GM12875 (cell line): ENCODE measurements at regions not wholly inside any gene's neighbourhood (a gene's known extent, or its start where the extent isn't known, plus 50 kb on each side); places are given as distances from the start of the nearest gene placed in this dataset.

Source experiments
- H3K4me3 ChIP-seq: one replicate; pipeline ENCODE4 v1.5.1; 2011; ENCODE audit warnings: low read depth, low read length, control low read depth
- TF ChIP-seq, protein P1 (sequence below): IDR thresholded peaks from 2 replicates; pipeline ENCODE4 v1.5.1; 2011; ENCODE audit warnings: low read depth, mild to moderate bottlenecking, control low read depth, inconsistent platforms, low read length, moderate library complexity, borderline replicate concordance; ENCODE audit not compliant: insufficient read depth

DNA sequence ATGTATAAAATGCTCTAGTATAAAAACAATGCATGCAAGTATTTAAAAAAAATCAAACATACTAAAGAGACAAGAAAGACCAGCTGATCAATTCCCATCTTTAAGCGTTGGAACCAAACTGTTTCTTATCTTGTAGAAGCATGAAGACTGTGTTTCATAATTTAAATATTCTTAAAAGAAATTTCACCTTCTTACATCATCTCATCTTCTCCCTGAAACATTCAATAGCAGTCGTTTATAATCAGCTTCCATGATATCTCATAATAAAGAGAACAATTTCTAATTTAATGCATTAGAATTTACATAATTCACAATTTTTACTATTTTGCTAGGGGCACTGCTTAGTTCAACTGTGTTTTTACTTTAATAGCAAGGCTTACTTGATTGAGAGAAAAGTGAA, 468.1 kb upstream of the MARCKS start:
- H3K4me3 ChIP-seq, result no peak overlapping the region
- TF ChIP-seq, protein P1, sequence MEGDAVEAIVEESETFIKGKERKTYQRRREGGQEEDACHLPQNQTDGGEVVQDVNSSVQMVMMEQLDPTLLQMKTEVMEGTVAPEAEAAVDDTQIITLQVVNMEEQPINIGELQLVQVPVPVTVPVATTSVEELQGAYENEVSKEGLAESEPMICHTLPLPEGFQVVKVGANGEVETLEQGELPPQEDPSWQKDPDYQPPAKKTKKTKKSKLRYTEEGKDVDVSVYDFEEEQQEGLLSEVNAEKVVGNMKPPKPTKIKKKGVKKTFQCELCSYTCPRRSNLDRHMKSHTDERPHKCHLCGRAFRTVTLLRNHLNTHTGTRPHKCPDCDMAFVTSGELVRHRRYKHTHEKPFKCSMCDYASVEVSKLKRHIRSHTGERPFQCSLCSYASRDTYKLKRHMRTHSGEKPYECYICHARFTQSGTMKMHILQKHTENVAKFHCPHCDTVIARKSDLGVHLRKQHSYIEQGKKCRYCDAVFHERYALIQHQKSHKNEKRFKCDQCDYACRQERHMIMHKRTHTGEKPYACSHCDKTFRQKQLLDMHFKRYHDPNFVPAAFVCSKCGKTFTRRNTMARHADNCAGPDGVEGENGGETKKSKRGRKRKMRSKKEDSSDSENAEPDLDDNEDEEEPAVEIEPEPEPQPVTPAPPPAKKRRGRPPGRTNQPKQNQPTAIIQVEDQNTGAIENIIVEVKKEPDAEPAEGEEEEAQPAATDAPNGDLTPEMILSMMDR, result no peak

DNA sequence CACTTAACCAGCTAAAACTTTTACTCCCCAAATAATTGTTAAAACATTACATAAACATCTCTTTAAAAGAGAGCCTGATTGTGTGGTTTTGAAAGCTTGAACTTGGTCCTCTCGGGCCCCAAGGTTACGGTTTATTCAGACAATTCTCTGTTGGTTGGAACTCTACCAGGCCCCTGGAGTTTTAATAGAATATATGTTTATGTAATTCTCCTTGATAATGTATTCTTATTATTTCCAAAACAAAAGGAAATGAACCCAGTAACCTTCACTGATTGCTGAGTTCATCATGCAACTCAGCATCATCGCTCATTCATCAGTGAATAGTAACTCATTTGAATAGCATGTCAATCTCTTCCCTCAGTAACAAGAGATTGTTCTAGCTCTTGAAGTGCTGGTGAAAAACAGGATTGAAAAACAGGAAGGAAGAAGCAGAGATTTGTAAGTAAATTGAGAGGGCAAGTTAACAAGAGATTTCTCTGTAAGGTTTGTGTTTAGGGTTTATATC, 464.5 kb upstream of the MARCKS start:
- H3K4me3 ChIP-seq, result no peak overlapping the region
- TF ChIP-seq, protein P1, result no peak

DNA sequence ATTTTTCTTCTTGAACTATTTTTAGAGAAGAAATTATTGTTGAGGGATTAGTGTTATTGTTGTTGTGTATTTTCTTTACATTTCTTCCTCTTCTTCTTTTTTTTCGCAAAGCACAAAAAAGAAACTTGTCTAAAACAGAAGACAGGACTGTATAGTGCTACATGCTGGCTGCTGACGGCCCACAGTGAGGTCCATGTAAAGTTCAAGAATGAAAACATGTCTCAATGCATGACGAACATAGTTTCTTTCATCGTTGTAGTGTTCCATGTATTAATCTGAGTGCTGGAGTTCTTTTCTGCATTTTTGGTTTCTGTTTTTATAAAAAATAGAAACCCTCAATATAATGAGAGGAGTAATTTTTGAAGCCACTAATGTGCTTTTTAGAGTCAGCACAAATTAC, 462.9 kb upstream of the MARCKS start:
- H3K4me3 ChIP-seq, result no peak overlapping the region
- TF ChIP-seq, protein P1, result no peak

DNA sequence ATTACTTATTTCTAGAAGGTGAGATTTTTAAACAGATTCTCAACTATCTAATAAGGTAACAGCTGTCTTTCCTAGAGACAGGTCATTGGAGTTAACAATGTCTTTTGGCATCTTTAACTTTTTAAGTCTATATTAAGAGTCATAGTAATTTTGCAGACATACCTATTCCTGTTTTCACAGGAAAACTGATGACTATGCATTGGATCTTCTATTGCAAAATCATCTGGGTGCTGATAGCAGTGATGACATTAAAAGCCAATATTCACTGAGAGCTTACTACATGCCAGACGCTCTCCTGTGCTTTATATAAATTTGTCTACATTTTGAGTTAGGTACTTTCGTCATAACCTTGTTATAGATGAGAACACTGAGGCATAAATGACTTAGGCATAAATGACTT, 462.4 kb upstream of the MARCKS start:
- TF ChIP-seq, protein P1, result no peak
- no peak overlapping the region for H3K4me3 ChIP-seq

DNA sequence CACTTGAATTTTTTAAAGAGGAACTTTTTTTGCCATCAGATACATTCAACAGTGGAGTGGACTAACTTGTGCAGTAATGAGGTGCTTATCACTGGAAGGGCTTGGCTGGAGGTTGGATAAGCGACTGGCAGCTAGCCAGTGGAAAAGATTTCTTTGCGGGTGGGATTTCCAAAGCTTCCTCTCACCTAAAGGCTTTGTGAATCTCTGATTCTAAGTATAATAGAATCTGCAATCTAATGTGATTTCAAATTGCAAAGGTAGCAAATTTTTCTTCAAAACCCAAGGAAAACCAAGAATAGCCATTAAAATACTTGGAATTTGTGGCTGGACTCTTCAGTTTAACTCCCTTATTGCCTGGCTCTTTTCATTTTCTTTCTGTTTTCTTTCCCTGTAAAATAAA, 460.4 kb upstream of the MARCKS start:
- no peak overlapping the region for H3K4me3 ChIP-seq
- TF ChIP-seq, protein P1, result no peak

DNA sequence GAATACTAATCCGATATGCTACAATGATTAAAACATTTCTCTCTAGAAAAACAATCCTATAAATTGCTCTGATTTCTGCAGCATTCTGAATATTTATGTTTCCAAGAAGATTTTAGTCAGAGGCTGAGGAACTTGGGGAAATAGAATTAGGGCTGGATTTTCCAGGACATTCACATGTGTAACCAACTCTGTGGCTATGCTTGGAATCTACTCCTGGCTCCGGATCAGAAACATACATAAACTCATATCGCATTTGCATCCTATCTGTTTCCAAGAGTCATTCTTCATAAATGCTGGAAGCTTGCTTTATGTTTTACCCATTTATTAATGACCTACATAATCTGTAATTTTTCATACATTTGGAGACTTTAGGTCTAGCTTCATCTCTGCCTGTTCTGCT, 459.9 kb upstream of the MARCKS start:
- TF ChIP-seq, protein P1, result no peak
- H3K4me3 ChIP-seq, result no peak overlapping the region

DNA sequence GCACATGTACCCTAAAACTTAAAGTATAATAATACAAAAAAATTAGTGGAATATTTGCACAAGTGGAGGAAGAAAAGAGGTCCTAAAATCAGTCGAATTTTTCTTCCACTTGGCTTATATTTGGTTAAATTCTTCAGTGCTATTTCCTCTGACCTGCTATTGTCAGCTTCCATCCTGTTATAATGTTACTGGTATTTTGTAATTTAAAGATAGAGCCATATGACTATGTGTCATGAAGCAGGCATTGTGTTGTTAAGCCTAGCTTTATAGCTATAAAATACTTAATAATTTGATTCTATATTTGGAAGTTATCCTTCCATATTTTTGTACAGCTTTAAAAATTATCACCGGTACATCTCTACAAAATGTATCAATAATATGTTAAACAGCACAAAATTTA, 455.9 kb upstream of the MARCKS start:
- TF ChIP-seq, protein P1, result no peak
- H3K4me3 ChIP-seq, result no peak overlapping the region
